GM19239 (cell line): ENCODE measurements at regions not wholly inside any gene's neighbourhood (a gene's known extent, or its start where the extent isn't known, plus 50 kb on each side); places are given as distances from the start of the nearest gene placed in this dataset.
"Not testable (repeated sequence)": the region's sequence is repeated elsewhere in the genome, so short reads cannot be mapped to it uniquely, and the experiment has no call there.

Experiments
- DNase-seq: peaks from one replicate; pipeline ENCODE4 v3.0.0; 2011; ENCODE audit warnings: low spot score; ENCODE audit not compliant: insufficient read length
- FAIRE-seq: peaks from 2 replicates; lab custom pipeline; 2011; peaks lifted over from hg19 to GRCh38; lab: Jason Lieb, UNC

GRCh38 chr17:72554508-72554907 lies 433.7 kb downstream of the SOX9 start:
- FAIRE-seq (no peak), DNase-seq (no peak)

GRCh38 chr17:72555052-72555451 lies 434.2 kb downstream of the SOX9 start:
- no peak for DNase-seq
- no peak for FAIRE-seq

- DNase-seq: peak; percentile 75
- peak; percentile 75 for FAIRE-seq
These were observed 436.4 kb downstream of the SOX9 start for GRCh38 chr17:72556944-72557826.

- DNase-seq (no peak), FAIRE-seq (no peak)
These were observed 438.2 kb downstream of the SOX9 start for GRCh38 chr17:72558971-72559476.

GRCh38 chr17:72560303-72561247 lies 439.8 kb downstream of the SOX9 start:
- FAIRE-seq: peak; percentile 82
- peak; percentile 76 for DNase-seq

- DNase-seq: no peak
- no peak for FAIRE-seq
These were observed 440.4 kb downstream of the SOX9 start for GRCh38 chr17:72561266-72561665.

- no peak for FAIRE-seq
These were observed 440.9 kb downstream of the SOX9 start for GRCh38 chr17:72561680-72562079.

GRCh38 chr17:72562615-72563188 lies 441.9 kb downstream of the SOX9 start:
- DNase-seq (no peak), FAIRE-seq (no peak)

More at GRCh38 chr17:72561680-72562079, 440.9 kb downstream of the SOX9 start:
- DNase-seq: no peak

GRCh38 chr17:72563952-72564351 lies 443.1 kb downstream of the SOX9 start:
- FAIRE-seq (no peak), DNase-seq (no peak)

- FAIRE-seq (no peak), DNase-seq (no peak)
These were observed 444.2 kb downstream of the SOX9 start for GRCh38 chr17:72565006-72565405.

GRCh38 chr17:72565758-72566157 lies 444.9 kb downstream of the SOX9 start:
- FAIRE-seq: no peak

GRCh38 chr17:72566671-72567484 lies 446.1 kb downstream of the SOX9 start:
- DNase-seq: no peak

More at GRCh38 chr17:72565758-72566157, 444.9 kb downstream of the SOX9 start:
- no peak for DNase-seq

GRCh38 chr17:72567774-72568173 lies 447.0 kb downstream of the SOX9 start:
- no peak for FAIRE-seq
- no peak for DNase-seq

More at GRCh38 chr17:72566671-72567484, 446.1 kb downstream of the SOX9 start:
- FAIRE-seq: peak; percentile 53

- FAIRE-seq (no peak), DNase-seq (no peak)
These were observed 448.5 kb downstream of the SOX9 start for GRCh38 chr17:72569148-72569946.

- FAIRE-seq: no peak
- no peak for DNase-seq
These were observed 451.1 kb downstream of the SOX9 start for GRCh38 chr17:72571813-72572396.

- FAIRE-seq (no peak), DNase-seq (no peak)
These were observed 452.0 kb downstream of the SOX9 start for GRCh38 chr17:72572604-72573491.

- FAIRE-seq, DNase-seq: not testable (repeated sequence)
These were observed 452.6 kb downstream of the SOX9 start for GRCh38 chr17:72573492-72573801.
